ENCODE measurements at regions not wholly inside any gene's neighbourhood (a gene's known extent, or its start where the extent isn't known, plus 50 kb on each side); places are given as distances from the start of the nearest gene placed in this dataset.

DNA sequence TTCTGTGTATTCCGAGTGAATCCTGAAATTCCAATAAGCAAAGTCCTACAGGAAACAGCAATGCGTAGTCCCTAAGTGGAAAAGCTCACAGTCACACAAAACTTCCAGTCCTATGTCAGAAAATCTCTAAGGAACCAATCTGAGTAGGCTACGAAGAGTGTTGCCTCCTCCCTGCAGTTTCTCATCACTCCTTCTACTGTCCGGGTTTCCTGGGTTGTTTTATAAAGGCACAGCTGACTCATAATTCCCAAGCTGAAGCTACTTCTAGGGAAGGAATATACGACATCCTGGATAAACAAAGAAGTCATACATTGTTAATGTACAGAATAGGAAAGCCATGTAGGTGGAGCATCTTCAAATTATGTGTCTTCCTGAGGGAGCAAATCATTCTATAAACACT, 65.7 kb upstream of the RGMA start:
- TF ChIP-seq POLR2AphosphoS5 (IDR thresholded peaks at IDR 0.05; ENCODE audit: low read depth, low read length) (no peak), POLR2A (IDR thresholded peaks at IDR 0.05; ENCODE audit: low read depth, low read length) (no peak), TAF1 (IDR thresholded peaks at IDR 0.05; ENCODE audit: borderline replicate concordance, low read depth, low read length) (no peak)
